ENCODE measurements at regions not wholly inside any gene's neighbourhood (a gene's known extent, or its start where the extent isn't known, plus 50 kb on each side); places are given as distances from the start of the nearest gene placed in this dataset.

DNA sequence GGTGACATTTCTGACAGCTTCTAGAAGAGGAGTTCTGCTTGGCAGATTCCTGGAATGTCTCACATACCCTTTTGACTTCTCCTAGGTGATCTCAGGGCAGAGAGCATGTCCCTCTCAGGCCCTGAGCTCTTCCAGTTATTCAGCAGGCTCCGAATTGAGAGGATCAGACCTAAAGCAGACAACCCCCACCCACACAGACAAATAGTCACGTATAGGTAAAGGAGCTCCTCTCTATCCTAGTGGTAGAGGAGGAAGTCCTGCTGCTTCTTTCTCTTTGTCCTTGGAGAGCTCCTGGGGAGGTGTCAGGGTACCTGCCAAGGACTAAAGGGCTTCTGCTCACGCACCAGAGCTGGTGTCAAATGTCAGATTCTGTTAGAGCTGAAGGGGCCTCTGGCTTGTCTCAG, 128.1 kb downstream of the IER5 start:
- no peak for TF ChIP-seq CTCF (conservative IDR thresholded peaks at IDR 0.05; ENCODE audit: low read length)
- TF ChIP-seq EZH2phosphoT487 (IDR thresholded peaks at IDR 0.05; ENCODE audit: borderline replicate concordance): no peak

All from Loucy (cell line).